ENCODE measurements at regions not wholly inside any gene's neighbourhood (a gene's known extent, or its start where the extent isn't known, plus 50 kb on each side); places are given as distances from the start of the nearest gene placed in this dataset.

- no peak for TF ChIP-seq REST (IDR thresholded peaks at IDR 0.05; ENCODE audit: borderline replicate concordance)
- no peak for TF ChIP-seq CTCF (IDR thresholded peaks at IDR 0.05; ENCODE audit: poor library complexity, severe bottlenecking)
- TF ChIP-seq MXI1 (conservative IDR thresholded peaks at IDR 0.05; ENCODE audit: poor library complexity, severe bottlenecking): no peak
- no peak for TF ChIP-seq POLR2AphosphoS5 (IDR thresholded peaks at IDR 0.05)
- no peak for TF ChIP-seq EP300 (conservative IDR thresholded peaks at IDR 0.05; ENCODE audit: poor library complexity, severe bottlenecking)
- TF ChIP-seq RAD21 (conservative IDR thresholded peaks at IDR 0.05): no peak
- TF ChIP-seq TAF1 (IDR thresholded peaks at IDR 0.05; ENCODE audit: low read depth): no peak
- TF ChIP-seq SMC3 (conservative IDR thresholded peaks at IDR 0.05; ENCODE audit: poor library complexity): no peak
Observed at GRCh38 chr6:106770663-106771062, 141.3 kb downstream of the QRSL1 start.

Data from neural cell (in vitro differentiated cells).